Effector memory CD8-positive, alpha-beta T cell (primary cell): ENCODE measurements at regions not wholly inside any gene's neighbourhood (a gene's known extent, or its start where the extent isn't known, plus 50 kb on each side); places are given as distances from the start of the nearest gene placed in this dataset.
"Not testable (repeated sequence)": the region's sequence is repeated elsewhere in the genome, so short reads cannot be mapped to it uniquely, and the experiment has no call there.

Experiments used
- ATAC-seq: fragments of 150-1000 bp; cut with Tn5 transposase; replicated peaks from 2 replicates; pipeline ENCODE4 v1.10.0; 2021; ENCODE audit warnings: mild to moderate bottlenecking, moderate library complexity
- DNase-seq, 3 experiments: peaks; one replicate each; pipeline ENCODE4 v3.0.0; 2021
- H3K27ac Mint-ChIP-seq, 2 donors: one replicate each; pipeline ENCODE4 v1.8.0; 2022; ENCODE audit warnings: mild to moderate bottlenecking in 2 of 2, mixed read lengths in 2 of 2, moderate library complexity in 2 of 2
- H3K27me3 Mint-ChIP-seq, 2 donors: one replicate each; pipeline ENCODE4 v1.8.0; 2022; ENCODE audit warnings: mixed read lengths in 2 of 2
- H3K36me3 Mint-ChIP-seq: one replicate; pipeline ENCODE4 v1.8.0; 2022; ENCODE audit warnings: mild to moderate bottlenecking, moderate library complexity, mixed read lengths; ENCODE audit not compliant: insufficient read depth
- H3K4me1 Mint-ChIP-seq, 2 donors: one replicate each; pipeline ENCODE4 v1.8.0; 2022; ENCODE audit warnings: low read depth in 2 of 2, mixed read lengths in 2 of 2
- H3K4me3 Mint-ChIP-seq, 2 donors: one replicate each; pipeline ENCODE4 v1.8.0; 2022; ENCODE audit warnings: mild to moderate bottlenecking in 2 of 2, mixed read lengths in 2 of 2, moderate library complexity in 2 of 2
- H3K9me3 Mint-ChIP-seq, 2 donors: one replicate each; pipeline ENCODE4 v1.8.0; 2022; ENCODE audit warnings: mixed read lengths in 2 of 2

- Mint-ChIP-seq H3K27ac (no peak overlapping the region), H3K4me1 (peaks cover 2 to 14% of the 10 kb centered on the region in 2 donors)
- DNase-seq, result no peak
Measured at GRCh38 chr9:81819859-81820546, 108.2 kb upstream of the SPATA31D4 start.

GRCh38 chr9:81822301-81822865, 105.8 kb upstream of the SPATA31D4 start:
- ATAC-seq, result no peak
- Mint-ChIP-seq H3K9me3 (peaks cover 5 to 6% of the 10 kb centered on the region in 2 donors), H3K27me3 (no peaks in the 10 kb centered on the region), H3K4me3 (peak overlapping the region in 1 of 2 donors; percentile 78), H3K36me3 (peaks cover 3% of the 10 kb centered on the region), H3K4me1 (peaks cover 0 to 8% of the 10 kb centered on the region in 2 donors), H3K27ac (no peak overlapping the region)
- DNase-seq, result no peak

More at GRCh38 chr9:81819859-81820546, 108.2 kb upstream of the SPATA31D4 start:
- Mint-ChIP-seq H3K36me3 (peaks cover 3% of the 10 kb centered on the region), H3K4me3 (no peak overlapping the region), H3K9me3 (peaks cover 0 to 8% of the 10 kb centered on the region in 2 donors), H3K27me3 (no peaks in the 10 kb centered on the region)
- no peak for ATAC-seq

GRCh38 chr9:81822967-81823366, 105.3 kb upstream of the SPATA31D4 start:
- H3K4me1 Mint-ChIP-seq, result peaks cover 0 to 9% of the 10 kb centered on the region in 2 donors
- peaks cover 4 to 6% of the 10 kb centered on the region in 2 donors for H3K9me3 Mint-ChIP-seq
- DNase-seq (no peak), ATAC-seq (no peak)
- H3K36me3 Mint-ChIP-seq, result peaks cover 3% of the 10 kb centered on the region
- H3K27ac Mint-ChIP-seq, result no peak overlapping the region
- H3K27me3 Mint-ChIP-seq, result no peaks in the 10 kb centered on the region
- peak overlapping the region in 1 of 2 donors; percentile 29 for H3K4me3 Mint-ChIP-seq

GRCh38 chr9:81823672-81824554, 104.3 kb upstream of the SPATA31D4 start:
- H3K27ac Mint-ChIP-seq, result no peak overlapping the region
- peaks cover 0 to 11% of the 10 kb centered on the region in 2 donors for H3K4me1 Mint-ChIP-seq
- peaks cover 5 to 6% of the 10 kb centered on the region in 2 donors for H3K9me3 Mint-ChIP-seq
- no peak overlapping the region for H3K4me3 Mint-ChIP-seq
- ATAC-seq (no peak), DNase-seq (no peak)
- peaks cover 3% of the 10 kb centered on the region for H3K36me3 Mint-ChIP-seq
- H3K27me3 Mint-ChIP-seq, result no peaks in the 10 kb centered on the region

- ATAC-seq (no peak), DNase-seq (no peak)
- H3K4me3 Mint-ChIP-seq, result no peak overlapping the region
- peaks cover 5 to 6% of the 10 kb centered on the region in 2 donors for H3K9me3 Mint-ChIP-seq
- no peaks in the 10 kb centered on the region for H3K27me3 Mint-ChIP-seq
- peaks cover 0 to 9% of the 10 kb centered on the region in 2 donors for H3K4me1 Mint-ChIP-seq
- peaks cover 3% of the 10 kb centered on the region for H3K36me3 Mint-ChIP-seq
- H3K27ac Mint-ChIP-seq, result no peak overlapping the region
Measured at GRCh38 chr9:81824802-81825730, 103.2 kb upstream of the SPATA31D4 start.

DNA sequence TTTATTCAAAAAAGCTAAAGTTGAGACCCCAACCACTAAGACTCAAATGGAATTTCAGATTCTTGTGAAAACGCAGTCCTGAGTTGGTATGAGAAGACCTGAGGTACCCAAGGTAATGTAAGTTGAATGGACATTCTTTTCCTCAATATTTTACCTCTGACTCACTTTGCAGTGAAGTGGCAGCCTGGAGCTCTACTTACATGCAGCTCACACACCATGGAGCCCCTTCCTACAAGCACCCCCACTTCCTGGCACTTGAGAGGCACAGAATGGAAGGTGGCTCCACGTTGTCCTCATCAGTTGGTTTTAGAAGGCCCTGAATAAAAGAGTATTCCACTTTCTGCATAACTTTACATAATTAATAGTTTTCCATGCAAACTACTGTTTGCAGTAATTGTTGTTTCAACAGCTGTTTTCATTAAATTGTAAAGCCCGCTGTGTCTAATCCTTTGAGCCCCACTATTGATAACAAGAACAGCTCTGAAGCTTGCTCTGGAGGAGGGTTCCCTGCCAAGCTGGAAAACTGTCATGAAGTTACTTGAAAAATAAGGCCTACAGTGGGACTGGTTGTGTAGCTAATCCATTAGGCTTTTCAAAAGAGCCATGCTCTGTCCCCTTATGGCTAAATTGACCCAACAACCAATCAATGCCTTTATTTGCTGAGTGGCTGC, 102.2 kb upstream of the SPATA31D4 start:
- Mint-ChIP-seq H3K36me3 (peaks cover 3% of the 10 kb centered on the region), H3K4me1 (peaks cover 0 to 9% of the 10 kb centered on the region in 2 donors), H3K27me3 (no peaks in the 10 kb centered on the region), H3K27ac (no peak overlapping the region), H3K4me3 (no peak overlapping the region), H3K9me3 (peaks cover 5 to 6% of the 10 kb centered on the region in 2 donors)
- no peak for DNase-seq
- no peak for ATAC-seq

- H3K27me3 Mint-ChIP-seq, result no peaks in the 10 kb centered on the region
- no peak overlapping the region for H3K4me3 Mint-ChIP-seq
- no peak for DNase-seq
- peaks cover 3% of the 10 kb centered on the region for H3K36me3 Mint-ChIP-seq
- H3K4me1 Mint-ChIP-seq, result peaks cover 0 to 8% of the 10 kb centered on the region in 2 donors
- no peak for ATAC-seq
- peaks cover 5 to 6% of the 10 kb centered on the region in 2 donors for H3K9me3 Mint-ChIP-seq
- no peak overlapping the region for H3K27ac Mint-ChIP-seq
Measured at GRCh38 chr9:81826517-81826906, 101.7 kb upstream of the SPATA31D4 start.

DNA sequence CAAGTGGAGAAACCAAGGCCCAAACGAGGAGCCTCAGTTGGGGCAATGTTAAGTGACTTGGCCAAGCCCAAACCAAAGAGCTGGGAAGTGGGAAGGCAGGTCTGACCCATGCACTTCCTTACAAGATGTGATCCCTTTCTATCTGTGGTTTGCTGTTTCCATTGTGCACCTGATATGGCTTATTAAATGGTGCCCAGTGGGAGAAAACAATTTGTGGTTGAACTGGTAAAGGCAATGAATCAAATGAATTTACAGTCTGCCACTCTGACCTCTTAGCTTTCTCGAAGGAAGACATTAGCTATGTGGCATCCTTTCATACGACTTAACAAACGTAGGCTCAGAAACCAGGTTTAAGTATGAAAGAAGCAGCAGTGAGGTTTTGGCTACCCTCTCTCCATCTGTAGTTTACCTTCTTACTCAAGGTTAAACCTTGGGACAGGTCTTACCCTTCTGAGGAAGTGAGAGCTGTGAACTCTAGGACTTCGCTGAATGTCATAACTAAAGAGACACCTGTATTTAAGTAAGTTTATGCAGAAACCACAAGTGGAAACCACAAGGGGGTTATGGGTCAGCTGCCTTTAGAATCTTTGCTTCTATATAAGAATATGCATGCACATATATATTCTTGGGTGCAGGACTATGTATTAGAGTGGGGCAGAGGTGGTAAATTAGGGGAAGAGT, 100.5 kb upstream of the SPATA31D4 start:
- no peak overlapping the region for H3K27ac Mint-ChIP-seq
- ATAC-seq (no peak), DNase-seq (no peak)
- H3K9me3 Mint-ChIP-seq, result peaks cover 5 to 6% of the 10 kb centered on the region in 2 donors
- no peaks in the 10 kb centered on the region for H3K36me3 Mint-ChIP-seq
- H3K27me3 Mint-ChIP-seq, result no peaks in the 10 kb centered on the region
- no peak overlapping the region for H3K4me3 Mint-ChIP-seq
- H3K4me1 Mint-ChIP-seq, result peaks cover 0 to 9% of the 10 kb centered on the region in 2 donors

DNA sequence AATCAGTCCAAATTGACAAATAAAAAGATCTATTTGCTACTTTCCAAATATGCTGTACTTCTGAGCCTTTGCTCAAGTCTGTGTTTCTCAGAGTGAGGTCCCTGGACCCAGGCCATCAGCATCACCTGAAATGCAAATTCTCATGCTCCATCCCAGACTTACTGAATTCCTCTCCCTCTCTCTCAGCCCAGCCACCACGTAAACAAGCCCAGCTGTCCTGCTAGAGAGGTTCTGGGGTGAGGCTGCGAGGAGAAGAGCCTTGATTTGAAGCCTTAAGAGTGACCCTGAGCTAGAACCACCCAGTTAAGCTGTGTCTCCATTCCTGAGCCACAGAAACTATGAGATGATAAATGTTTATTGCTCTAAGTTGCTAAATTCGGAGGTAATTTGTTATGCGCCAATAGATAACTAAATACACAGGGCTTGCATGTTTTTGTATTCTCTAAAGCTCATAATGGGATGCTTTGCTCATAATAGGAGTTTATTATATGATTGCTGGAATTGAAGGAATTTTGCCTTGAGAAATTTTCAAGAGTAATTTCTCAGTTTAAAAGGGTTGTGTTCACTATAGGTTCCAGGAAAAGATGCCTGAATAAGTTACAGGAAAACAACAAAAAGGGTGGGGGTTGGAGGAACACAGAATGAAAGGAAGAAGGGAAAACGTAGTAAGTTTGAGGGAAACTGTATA, 98.9 kb upstream of the SPATA31D4 start:
- H3K27ac Mint-ChIP-seq, result no peak overlapping the region
- H3K27me3 Mint-ChIP-seq, result no peaks in the 10 kb centered on the region
- DNase-seq (no peak), ATAC-seq (no peak)
- no peak overlapping the region for H3K4me3 Mint-ChIP-seq
- peaks cover 5 to 6% of the 10 kb centered on the region in 2 donors for H3K9me3 Mint-ChIP-seq
- no peaks in the 10 kb centered on the region for H3K36me3 Mint-ChIP-seq
- H3K4me1 Mint-ChIP-seq, result peaks cover 0 to 6% of the 10 kb centered on the region in 2 donors

DNA sequence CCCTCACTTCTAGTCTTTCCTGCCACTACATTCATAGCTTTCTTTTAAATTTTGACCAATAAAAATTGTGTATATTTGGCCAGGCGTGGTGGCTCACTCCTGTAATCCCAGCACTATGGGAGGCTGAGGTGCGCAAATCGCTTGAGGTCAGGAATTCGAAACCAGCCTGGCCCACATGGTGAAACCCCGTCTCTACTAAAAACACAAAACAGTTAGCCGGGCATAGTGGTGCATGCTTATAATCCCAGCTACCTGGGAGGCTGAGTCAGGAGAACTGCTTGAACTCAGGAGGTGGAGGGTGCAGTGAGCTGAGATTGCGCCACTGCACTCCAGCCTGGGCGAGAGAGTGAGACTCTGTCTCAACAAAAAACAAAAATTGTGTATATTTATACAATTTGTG, 97.8 kb upstream of the SPATA31D4 start:
- H3K4me1 Mint-ChIP-seq, H3K27me3 Mint-ChIP-seq, DNase-seq, H3K36me3 Mint-ChIP-seq, H3K4me3 Mint-ChIP-seq, H3K9me3 Mint-ChIP-seq, ATAC-seq, H3K27ac Mint-ChIP-seq: not testable (repeated sequence)

GRCh38 chr9:81832571-81833285, 95.5 kb upstream of the SPATA31D4 start:
- H3K27me3 Mint-ChIP-seq, result no peaks in the 10 kb centered on the region
- peaks cover 0 to 6% of the 10 kb centered on the region in 2 donors for H3K4me1 Mint-ChIP-seq
- no peak overlapping the region for H3K27ac Mint-ChIP-seq
- no peak overlapping the region for H3K4me3 Mint-ChIP-seq
- DNase-seq, result no peak
- H3K9me3 Mint-ChIP-seq, result peaks cover 0 to 4% of the 10 kb centered on the region in 2 donors
- H3K36me3 Mint-ChIP-seq, result no peaks in the 10 kb centered on the region
- ATAC-seq, result no peak
